ENCODE measurements at regions not wholly inside any gene's neighbourhood (a gene's known extent, or its start where the extent isn't known, plus 50 kb on each side); places are given as distances from the start of the nearest gene placed in this dataset.

- no peak for DNase-seq
These were observed 337.3 kb upstream of the GHITM start for GRCh38 chr10:83801983-83802382.

- no peak for DNase-seq
These were observed 332.6 kb upstream of the GHITM start for GRCh38 chr10:83806717-83807116.

- no peak for DNase-seq
These were observed 330.3 kb upstream of the GHITM start for GRCh38 chr10:83809001-83809400.

GRCh38 chr10:83816942-83817341 lies 322.4 kb upstream of the GHITM start:
- DNase-seq: no peak

- DNase-seq: no peak
These were observed 321.5 kb upstream of the GHITM start for GRCh38 chr10:83817797-83818196.

GRCh38 chr10:83819609-83820008 lies 319.7 kb upstream of the GHITM start:
- no peak for DNase-seq

GRCh38 chr10:83820033-83820432 lies 319.3 kb upstream of the GHITM start:
- DNase-seq: no peak

GRCh38 chr10:83824099-83824498 lies 315.2 kb upstream of the GHITM start:
- no peak for DNase-seq

GRCh38 chr10:83834096-83834495 lies 305.2 kb upstream of the GHITM start:
- DNase-seq: no peak

GRCh38 chr10:83835945-83836745 lies 303.2 kb upstream of the GHITM start:
- DNase-seq: no peak

GRCh38 chr10:83848677-83849076 lies 290.6 kb upstream of the GHITM start:
- no peak for DNase-seq

- no peak for DNase-seq
These were observed 290.2 kb upstream of the GHITM start for GRCh38 chr10:83849150-83849549.

- no peak for DNase-seq
These were observed 287.2 kb upstream of the GHITM start for GRCh38 chr10:83852146-83852545.

- DNase-seq: no peak
These were observed 276.6 kb upstream of the GHITM start for GRCh38 chr10:83862723-83863122.

GRCh38 chr10:83863283-83863966 lies 275.9 kb upstream of the GHITM start:
- DNase-seq: no peak

- DNase-seq: no peak
These were observed 269.4 kb upstream of the GHITM start for GRCh38 chr10:83869898-83870297.

- peak; percentile 28 to 34 for DNase-seq
These were observed 267.9 kb upstream of the GHITM start for GRCh38 chr10:83871187-83872081.

GRCh38 chr10:83880252-83880791 lies 259.0 kb upstream of the GHITM start:
- DNase-seq: no peak

- no peak for DNase-seq
These were observed 257.6 kb upstream of the GHITM start for GRCh38 chr10:83881661-83882060.

- DNase-seq: peak in 1 of 2 experiments; percentile 8
These were observed 252.4 kb upstream of the GHITM start for GRCh38 chr10:83886871-83887270.

GRCh38 chr10:83892737-83893136 lies 246.6 kb upstream of the GHITM start:
- DNase-seq: no peak

- no peak for DNase-seq
These were observed 243.1 kb upstream of the GHITM start for GRCh38 chr10:83896219-83896618.

- no peak for DNase-seq
These were observed 241.7 kb upstream of the GHITM start for GRCh38 chr10:83897626-83898025.

Measured in SHP77 (cell line).